ENCODE measurements at regions not wholly inside any gene's neighbourhood (a gene's known extent, or its start where the extent isn't known, plus 50 kb on each side); places are given as distances from the start of the nearest gene placed in this dataset.
"Not testable (repeated sequence)": the region's sequence is repeated elsewhere in the genome, so short reads cannot be mapped to it uniquely, and the experiment has no call there.

DNA sequence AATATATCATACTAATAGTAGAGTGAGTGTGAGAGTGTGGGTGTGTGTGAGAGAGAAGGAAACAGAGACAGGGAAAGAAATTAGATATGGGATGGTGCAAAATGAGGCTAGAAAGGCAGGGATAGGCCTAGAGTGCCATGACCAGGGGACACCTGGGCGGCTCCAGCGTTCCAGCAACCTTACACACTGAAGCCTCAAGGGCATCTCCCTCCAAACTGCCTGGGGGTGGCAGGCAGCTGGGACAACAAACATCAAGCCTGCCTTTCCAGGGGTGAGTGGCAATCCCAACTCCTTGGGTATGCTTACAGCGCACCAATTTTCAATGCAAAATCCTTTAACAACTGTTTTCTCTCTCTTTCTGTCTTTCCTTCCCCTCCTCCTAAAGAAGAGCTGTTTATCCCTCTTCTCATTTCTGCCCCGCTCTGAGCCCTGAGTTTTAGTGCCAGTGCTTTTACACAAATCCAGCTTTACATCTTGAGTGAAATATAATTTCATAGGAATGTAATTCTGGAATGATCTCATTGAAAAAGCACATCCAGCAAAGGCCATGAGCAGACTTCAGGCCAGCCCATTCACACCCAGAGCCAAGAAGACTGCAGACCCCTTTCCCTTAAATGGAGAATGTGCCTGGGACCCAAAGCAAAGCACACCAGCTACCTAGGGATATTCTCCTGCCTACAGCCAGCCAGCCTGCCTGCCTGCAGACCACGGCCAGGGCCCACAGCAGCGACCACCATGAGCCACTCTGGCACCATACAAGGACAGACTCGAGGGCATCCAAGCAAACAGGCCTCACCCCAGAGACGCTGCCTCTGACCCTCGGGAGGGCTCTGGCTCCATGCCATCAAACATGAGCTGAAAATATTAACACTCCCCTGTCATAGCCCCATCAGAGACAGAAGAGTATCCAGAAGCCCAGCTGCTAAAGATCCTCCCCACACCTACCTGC, 90.3 kb downstream of the RPL27A start:
- TF ChIP-seq CTCF (conservative IDR thresholded peaks at IDR 0.05) = no peak
- no peak overlapping the region for H3K27ac ChIP-seq

GRCh38 chr11:8773916-8774539, 91.4 kb downstream of the RPL27A start:
- no peak overlapping the region for H3K27ac ChIP-seq
- TF ChIP-seq CTCF (conservative IDR thresholded peaks at IDR 0.05) = no peak

- not testable (repeated sequence) for H3K27ac ChIP-seq
Observed at GRCh38 chr11:8774916-8775315, 92.3 kb downstream of the RPL27A start.

- TF ChIP-seq CTCF (conservative IDR thresholded peaks at IDR 0.05) = no peak
Observed at GRCh38 chr11:8775332-8775731, 92.7 kb downstream of the RPL27A start.

DNA sequence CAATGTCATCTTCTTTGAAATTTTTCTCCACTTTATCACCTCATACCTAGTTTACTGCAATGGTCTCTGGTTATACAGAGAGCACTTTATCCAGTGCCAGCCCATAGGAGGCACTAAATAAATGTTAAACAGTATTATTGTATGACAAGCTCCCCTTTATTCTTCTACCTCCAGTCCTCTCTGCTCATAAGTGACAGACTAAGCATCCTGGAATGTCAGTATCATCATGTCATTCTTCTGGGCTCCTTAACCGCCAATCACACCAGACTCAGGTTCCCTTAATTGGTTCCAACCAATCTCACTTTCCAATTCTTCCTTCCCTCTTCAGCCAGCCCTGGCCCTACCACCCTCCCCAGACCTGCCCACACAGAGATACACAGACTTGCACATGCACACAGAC, 93.1 kb downstream of the RPL27A start:
- H3K27ac ChIP-seq = no peak overlapping the region
- no peak for TF ChIP-seq CTCF (conservative IDR thresholded peaks at IDR 0.05)

More at GRCh38 chr11:8775332-8775731, 92.7 kb downstream of the RPL27A start:
- H3K27ac ChIP-seq = no peak overlapping the region

- H3K27ac ChIP-seq = no peak overlapping the region
Observed at GRCh38 chr11:8776209-8776608, 93.6 kb downstream of the RPL27A start.

GRCh38 chr11:8777907-8778767, 95.5 kb downstream of the RPL27A start:
- TF ChIP-seq CTCF (conservative IDR thresholded peaks at IDR 0.05) = no peak
- H3K27ac ChIP-seq = no peak overlapping the region

More at GRCh38 chr11:8776209-8776608, 93.6 kb downstream of the RPL27A start:
- TF ChIP-seq CTCF (conservative IDR thresholded peaks at IDR 0.05) = no peak

Data from VCaP (cell line).